ENCODE measurements at regions not wholly inside any gene's neighbourhood (a gene's known extent, or its start where the extent isn't known, plus 50 kb on each side); places are given as distances from the start of the nearest gene placed in this dataset.
A peak's percentile ranks its signal among the peaks of the same experiment; 100 is the strongest.
"Not testable (repeated sequence)": the region's sequence is repeated elsewhere in the genome, so short reads cannot be mapped to it uniquely, and the experiment has no call there.

- no peak for DNase-seq
These were observed 1570.0 kb upstream of the DEFB115 start for GRCh38 chr20:29687438-29687837.

GRCh38 chr20:29689411-29690225 lies 1567.8 kb upstream of the DEFB115 start:
- peak; percentile 33 to 48 for DNase-seq

- no peak for DNase-seq
These were observed 1567.2 kb upstream of the DEFB115 start for GRCh38 chr20:29690274-29690673.

GRCh38 chr20:29740601-29740950 lies 1516.9 kb upstream of the DEFB115 start:
- DNase-seq = no peak

- DNase-seq = no peak
These were observed 1516.4 kb upstream of the DEFB115 start for GRCh38 chr20:29740951-29741593.

GRCh38 chr20:29741594-29741893 lies 1515.9 kb upstream of the DEFB115 start:
- no peak for DNase-seq

- no peak for DNase-seq
These were observed 1515.4 kb upstream of the DEFB115 start for GRCh38 chr20:29741894-29742698.

GRCh38 chr20:29742699-29743100 lies 1514.8 kb upstream of the DEFB115 start:
- no peak for DNase-seq

- no peak for DNase-seq
These were observed 1514.1 kb upstream of the DEFB115 start for GRCh38 chr20:29743101-29743931.

- DNase-seq = no peak
These were observed 1513.4 kb upstream of the DEFB115 start for GRCh38 chr20:29744071-29744470.

GRCh38 chr20:29745534-29746245 lies 1511.8 kb upstream of the DEFB115 start:
- not testable (repeated sequence) for DNase-seq

- no peak for DNase-seq
These were observed 1507.1 kb upstream of the DEFB115 start for GRCh38 chr20:29750268-29750899.

GRCh38 chr20:29752644-29753425 lies 1504.6 kb upstream of the DEFB115 start:
- DNase-seq = peak in 1 of 2 experiments; percentile 37

- peak in 1 of 2 experiments; percentile 44 for DNase-seq
These were observed 1504.1 kb upstream of the DEFB115 start for GRCh38 chr20:29753426-29753746.

GRCh38 chr20:29753879-29754278 lies 1503.6 kb upstream of the DEFB115 start:
- not testable (repeated sequence) for DNase-seq

- not testable (repeated sequence) for DNase-seq
These were observed 1501.5 kb upstream of the DEFB115 start for GRCh38 chr20:29755854-29756498.

- DNase-seq = no peak
These were observed 1500.8 kb upstream of the DEFB115 start for GRCh38 chr20:29756664-29757063.

- not testable (repeated sequence) for DNase-seq
These were observed 1495.7 kb upstream of the DEFB115 start for GRCh38 chr20:29761621-29762385.

- DNase-seq = no peak
These were observed 1494.8 kb upstream of the DEFB115 start for GRCh38 chr20:29762620-29763019.
